ENCODE measurements at regions not wholly inside any gene's neighbourhood (a gene's known extent, or its start where the extent isn't known, plus 50 kb on each side); places are given as distances from the start of the nearest gene placed in this dataset.

GRCh38 chr7:46539892-46540483 lies 618.9 kb upstream of the IGFBP3 start:
- no peak for TF ChIP-seq L3MBTL2 (conservative IDR thresholded peaks at IDR 0.05)
- TF ChIP-seq SUZ12 (IDR thresholded peaks at IDR 0.05) = no peak
- TF ChIP-seq SP1 (IDR thresholded peaks at IDR 0.05) = no peak

Data from HEK293T (cell line).